MCF 10A (cell line): ENCODE measurements at regions not wholly inside any gene's neighbourhood (a gene's known extent, or its start where the extent isn't known, plus 50 kb on each side); places are given as distances from the start of the nearest gene placed in this dataset.
A peak's percentile ranks its signal among the peaks of the same experiment; 100 is the strongest.

Source experiments
- BruUV-seq: library from RNA; stranded (reverse); fragments of 400-500 nt; replicated peaks from 2 replicates; lab custom pipeline; 2021; lab: Mats Ljungman, UMichigan
- CTCF ChIA-PET: fragments of 300-600 bp; sonication (Branson Sonifier 250); formaldehyde crosslinking; extraction: SDS; loops from one replicate; lab custom pipeline; 2021; ENCODE audit warnings: antibody characterized with exemption, inconsistent platforms; lab: Yijun Ruan, JAX
- POLR2A ChIA-PET: fragments of 300-600, 350-650 bp; sonication (Branson Sonifier 250); formaldehyde crosslinking; extraction: SDS; loops from one replicate; lab custom pipeline; 2020; ENCODE audit warnings: antibody characterized with exemption, inconsistent platforms; lab: Yijun Ruan, JAX
- DNase-seq: peaks from one replicate; pipeline ENCODE4 v3.0.0-alpha.2; 2018; ENCODE audit not compliant: unreplicated experiment
- H3K27ac Mint-ChIP-seq: one replicate; pipeline ENCODE4 v1.8.0; 2022; ENCODE audit warnings: mild to moderate bottlenecking, low read depth, mixed read lengths; ENCODE audit not compliant: unreplicated experiment
- H3K27me3 Mint-ChIP-seq: one replicate; pipeline ENCODE4 v1.8.0; 2022; ENCODE audit warnings: mixed read lengths; ENCODE audit not compliant: insufficient read depth, unreplicated experiment
- H3K36me3 Mint-ChIP-seq: one replicate; pipeline ENCODE4 v1.8.0; 2022; ENCODE audit warnings: mild to moderate bottlenecking, moderate library complexity, mixed read lengths; ENCODE audit not compliant: insufficient read depth, unreplicated experiment
- H3K4me1 Mint-ChIP-seq: one replicate; pipeline ENCODE4 v1.8.0; 2022; ENCODE audit warnings: mixed read lengths; ENCODE audit not compliant: insufficient read depth, unreplicated experiment
- H3K4me3 Mint-ChIP-seq: one replicate; pipeline ENCODE4 v1.8.0; 2022; ENCODE audit warnings: mild to moderate bottlenecking, moderate library complexity, mixed read lengths; ENCODE audit not compliant: unreplicated experiment
- H3K9me3 Mint-ChIP-seq: one replicate; pipeline ENCODE4 v1.8.0; 2022; ENCODE audit warnings: mixed read lengths; ENCODE audit not compliant: unreplicated experiment
- CTCF ChIP-seq: fragments of 200-600 bp; IDR thresholded peaks from one replicate; pipeline ENCODE4 v1.8.0; 2022; ENCODE audit warnings: antibody characterized with exemption, mild to moderate bottlenecking; ENCODE audit not compliant: unreplicated experiment
- intact Hi-C: fragments of 100-400 bp; cut with micrococcal nuclease; formaldehyde crosslinking; loops from 2 replicates; pipeline ENCODE4 v1.14.1; 2022

- no peak for DNase-seq
- Mint-ChIP-seq H3K36me3 (no peaks in the 10 kb centered on the region), H3K27me3 (no peaks in the 10 kb centered on the region), H3K4me1 (no peaks in the 10 kb centered on the region), H3K4me3 (no peak overlapping the region), H3K27ac (no peak overlapping the region), H3K9me3 (no peaks in the 10 kb centered on the region)
- BruUV-seq, result no TSS peak
- ChIA-PET CTCF (interaction anchor here (0.7 to 0.8 kb wide), 2 partner anchors 11 to 18 kb away, joined by 3 read pairs; no protein-coding TSS in a partner anchor), POLR2A (no interaction called here)
- no peak for TF ChIP-seq CTCF
- intact Hi-C loops, result no loop called here
Measured at GRCh38 chr4:189071241-189071640, 869.4 kb upstream of the FRG1 start.

- no peaks in the 10 kb centered on the region for H3K9me3 Mint-ChIP-seq
- H3K36me3 Mint-ChIP-seq, result no peaks in the 10 kb centered on the region
- ChIA-PET POLR2A (no interaction called here), CTCF (no interaction called here)
- H3K27me3 Mint-ChIP-seq, result no peaks in the 10 kb centered on the region
- DNase-seq, result no peak
- H3K27ac Mint-ChIP-seq, result no peak overlapping the region
- intact Hi-C loops, result no loop called here
- TF ChIP-seq CTCF, result no peak
- no TSS peak for BruUV-seq
- H3K4me1 Mint-ChIP-seq, result no peaks in the 10 kb centered on the region
- no peak overlapping the region for H3K4me3 Mint-ChIP-seq
Measured at GRCh38 chr4:189073739-189074138, 866.9 kb upstream of the FRG1 start.

- CTCF ChIA-PET, result no interaction called here
- peaks cover 6% of the 10 kb centered on the region for H3K4me1 Mint-ChIP-seq
- no peaks in the 10 kb centered on the region for H3K9me3 Mint-ChIP-seq
- H3K27me3 Mint-ChIP-seq, result no peaks in the 10 kb centered on the region
- intact Hi-C loops, result no loop called here
- no peak for TF ChIP-seq CTCF
- no peak overlapping the region for H3K4me3 Mint-ChIP-seq
- POLR2A ChIA-PET, result interaction anchor here (0.9 kb wide), 1 partner anchor 111 kb away, joined by 3 read pairs; no protein-coding TSS in a partner anchor
- peak; percentile 53 for DNase-seq
- no TSS peak for BruUV-seq
- no peak overlapping the region for H3K27ac Mint-ChIP-seq
- no peaks in the 10 kb centered on the region for H3K36me3 Mint-ChIP-seq
Measured at GRCh38 chr4:189081826-189082225, 858.8 kb upstream of the FRG1 start.

- no peak for TF ChIP-seq CTCF
- no TSS peak for BruUV-seq
- POLR2A ChIA-PET, result no interaction called here
Measured at GRCh38 chr4:189083769-189084168, 856.9 kb upstream of the FRG1 start.

More at GRCh38 chr4:189083769-189084168, 856.9 kb upstream of the FRG1 start:
- Mint-ChIP-seq H3K36me3 (no peaks in the 10 kb centered on the region), H3K4me3 (no peak overlapping the region), H3K9me3 (no peaks in the 10 kb centered on the region), H3K27ac (no peak overlapping the region), H3K27me3 (no peaks in the 10 kb centered on the region), H3K4me1 (peaks cover 6% of the 10 kb centered on the region)
- CTCF ChIA-PET, result interaction anchor here (0.6 kb wide), 1 partner anchor 91 kb away, joined by 6 read pairs; no protein-coding TSS in a partner anchor
- intact Hi-C loops, result no loop called here
- DNase-seq, result no peak
